ENCODE measurements at regions not wholly inside any gene's neighbourhood (a gene's known extent, or its start where the extent isn't known, plus 50 kb on each side); places are given as distances from the start of the nearest gene placed in this dataset.

DNA sequence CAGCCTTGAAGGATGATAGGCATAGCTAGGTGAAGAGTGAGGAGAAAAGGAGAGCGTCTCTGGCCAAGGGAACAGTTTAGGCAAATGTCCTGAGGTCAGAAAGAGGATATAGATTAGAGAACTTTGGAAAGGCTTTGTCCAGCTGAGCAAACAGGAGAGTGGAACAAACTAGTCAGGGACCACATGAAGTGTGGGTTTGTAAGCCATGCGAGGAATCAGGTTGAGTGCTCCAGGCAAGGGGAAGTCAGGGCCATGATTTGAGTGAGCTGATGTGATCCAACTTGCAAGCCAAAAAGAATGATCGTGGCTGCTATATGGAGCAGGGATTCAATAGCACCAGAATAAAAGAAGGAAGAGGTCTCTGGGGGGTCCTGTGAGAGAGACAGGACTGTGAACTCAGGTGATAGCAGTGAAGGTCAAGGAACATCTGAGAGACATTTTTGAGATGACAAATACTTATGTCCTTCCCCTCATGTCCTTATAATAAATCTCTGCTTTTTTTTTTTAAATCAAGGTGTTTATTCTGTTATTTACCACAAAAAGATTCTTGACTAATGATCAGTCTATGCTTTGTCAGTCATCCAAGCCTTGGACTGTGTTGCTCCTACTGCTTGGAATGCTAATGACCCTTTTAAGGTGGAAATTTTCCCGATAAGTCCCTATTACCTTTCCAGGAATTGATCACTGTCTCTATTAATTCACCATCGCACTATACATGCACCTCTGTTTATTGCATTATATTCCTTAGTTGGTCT is 472.6 kb downstream of the TXNL1 start:
- Histone ChIP-seq H4K20me1 (ENCODE audit: insufficient read depth, low read length) (no peaks in the 10 kb centered on the region), H3K4me1 (ENCODE audit: insufficient read depth, low read length, severe bottlenecking) (no peaks in the 10 kb centered on the region), H3K9me2 (ENCODE audit: low read depth, low read length) (no peaks in the 10 kb centered on the region), H3K9me3 (ENCODE audit: low read length) (no peaks in the 10 kb centered on the region), H3K27me3 (ENCODE audit: insufficient read depth, low read length) (no peaks in the 10 kb centered on the region), H3K4me3 (ENCODE audit: low read depth, low read length, poor library complexity, severe bottlenecking) (no peak overlapping the region), H3K36me3 (ENCODE audit: insufficient read depth, low read length) (no peaks in the 10 kb centered on the region), H3K27ac (ENCODE audit: low read depth, low read length, poor library complexity, severe bottlenecking) (no peak overlapping the region), H3K79me2 (ENCODE audit: insufficient read depth, low read length) (no peaks in the 10 kb centered on the region), H3F3A (ENCODE audit: insufficient read depth, low read length) (no peaks in the 10 kb centered on the region), H2AFZ (ENCODE audit: low read length) (no peak overlapping the region), H3K4me2 (ENCODE audit: low read length) (no peak overlapping the region), H3K9ac (ENCODE audit: low read length) (no peak overlapping the region)
- no peak for TF ChIP-seq EZH2 (IDR thresholded peaks at IDR 0.05; ENCODE audit: borderline replicate concordance, low read length)
- TF ChIP-seq, protein P1, sequence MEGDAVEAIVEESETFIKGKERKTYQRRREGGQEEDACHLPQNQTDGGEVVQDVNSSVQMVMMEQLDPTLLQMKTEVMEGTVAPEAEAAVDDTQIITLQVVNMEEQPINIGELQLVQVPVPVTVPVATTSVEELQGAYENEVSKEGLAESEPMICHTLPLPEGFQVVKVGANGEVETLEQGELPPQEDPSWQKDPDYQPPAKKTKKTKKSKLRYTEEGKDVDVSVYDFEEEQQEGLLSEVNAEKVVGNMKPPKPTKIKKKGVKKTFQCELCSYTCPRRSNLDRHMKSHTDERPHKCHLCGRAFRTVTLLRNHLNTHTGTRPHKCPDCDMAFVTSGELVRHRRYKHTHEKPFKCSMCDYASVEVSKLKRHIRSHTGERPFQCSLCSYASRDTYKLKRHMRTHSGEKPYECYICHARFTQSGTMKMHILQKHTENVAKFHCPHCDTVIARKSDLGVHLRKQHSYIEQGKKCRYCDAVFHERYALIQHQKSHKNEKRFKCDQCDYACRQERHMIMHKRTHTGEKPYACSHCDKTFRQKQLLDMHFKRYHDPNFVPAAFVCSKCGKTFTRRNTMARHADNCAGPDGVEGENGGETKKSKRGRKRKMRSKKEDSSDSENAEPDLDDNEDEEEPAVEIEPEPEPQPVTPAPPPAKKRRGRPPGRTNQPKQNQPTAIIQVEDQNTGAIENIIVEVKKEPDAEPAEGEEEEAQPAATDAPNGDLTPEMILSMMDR (IDR thresholded peaks at IDR 0.05; ENCODE audit: low read length) = no peak

DNA sequence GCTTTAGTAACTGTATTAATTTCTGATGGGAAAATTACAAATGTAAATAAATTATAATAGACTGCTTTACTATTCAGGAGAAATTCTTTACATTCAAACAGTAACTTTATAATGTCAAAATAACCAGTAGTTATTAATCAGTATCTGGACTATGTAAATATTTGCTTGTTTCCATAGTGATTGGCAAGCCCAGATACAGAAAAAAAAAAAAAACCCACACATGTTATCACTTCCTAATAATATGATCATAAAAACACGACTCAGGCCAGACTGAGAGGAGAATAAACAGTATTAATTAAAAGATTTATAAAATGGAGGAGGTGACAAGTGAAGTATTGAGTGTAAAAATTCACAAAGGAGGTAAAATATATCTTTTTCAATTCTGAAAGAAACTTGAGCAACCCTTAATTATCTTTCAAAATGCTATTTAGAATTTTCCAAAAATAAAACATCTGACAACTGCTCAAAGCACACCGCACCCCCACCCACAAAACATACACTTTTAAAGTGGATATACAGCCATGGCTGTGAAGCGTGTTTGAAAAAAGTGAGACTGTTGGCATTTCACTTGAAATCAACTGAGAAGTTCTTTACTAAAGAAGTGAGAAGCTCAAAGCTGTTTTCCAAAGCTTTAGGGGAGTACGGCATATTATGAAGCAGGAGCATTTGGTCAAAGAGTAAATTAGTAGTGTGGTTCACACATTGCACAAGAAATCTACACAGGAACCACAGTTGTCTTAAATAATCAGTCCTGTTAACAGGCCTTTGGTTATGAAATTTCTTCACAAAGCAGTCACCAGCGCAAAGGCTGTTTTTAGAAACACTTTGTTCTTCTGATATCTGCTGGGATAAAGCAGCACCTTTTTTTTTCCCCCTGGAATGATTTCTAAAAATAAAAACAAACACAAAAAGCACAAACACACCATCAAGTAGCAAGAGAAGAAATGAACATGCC is 475.8 kb downstream of the TXNL1 start:
- no peaks in the 10 kb centered on the region for H3K79me2 ChIP-seq (ENCODE audit: insufficient read depth, low read length)
- H2AFZ ChIP-seq (ENCODE audit: low read length) = no peak overlapping the region
- H3K4me2 ChIP-seq (ENCODE audit: low read length) = no peak overlapping the region
- H3K9me2 ChIP-seq (ENCODE audit: low read depth, low read length) = no peaks in the 10 kb centered on the region
- no peak overlapping the region for H3K4me3 ChIP-seq (ENCODE audit: low read depth, low read length, poor library complexity, severe bottlenecking)
- no peaks in the 10 kb centered on the region for H4K20me1 ChIP-seq (ENCODE audit: insufficient read depth, low read length)
- H3K36me3 ChIP-seq (ENCODE audit: insufficient read depth, low read length) = no peaks in the 10 kb centered on the region
- H3F3A ChIP-seq (ENCODE audit: insufficient read depth, low read length) = no peaks in the 10 kb centered on the region
- H3K9ac ChIP-seq (ENCODE audit: low read length) = no peak overlapping the region
- no peaks in the 10 kb centered on the region for H3K9me3 ChIP-seq (ENCODE audit: low read length)
- no peak overlapping the region for H3K27ac ChIP-seq (ENCODE audit: low read depth, low read length, poor library complexity, severe bottlenecking)
- H3K27me3 ChIP-seq (ENCODE audit: insufficient read depth, low read length) = no peaks in the 10 kb centered on the region
- no peak for TF ChIP-seq EZH2 (IDR thresholded peaks at IDR 0.05; ENCODE audit: borderline replicate concordance, low read length)
- TF ChIP-seq, protein P1 (IDR thresholded peaks at IDR 0.05; ENCODE audit: low read length) = no peak
- H3K4me1 ChIP-seq (ENCODE audit: insufficient read depth, low read length, severe bottlenecking) = no peaks in the 10 kb centered on the region

DNA sequence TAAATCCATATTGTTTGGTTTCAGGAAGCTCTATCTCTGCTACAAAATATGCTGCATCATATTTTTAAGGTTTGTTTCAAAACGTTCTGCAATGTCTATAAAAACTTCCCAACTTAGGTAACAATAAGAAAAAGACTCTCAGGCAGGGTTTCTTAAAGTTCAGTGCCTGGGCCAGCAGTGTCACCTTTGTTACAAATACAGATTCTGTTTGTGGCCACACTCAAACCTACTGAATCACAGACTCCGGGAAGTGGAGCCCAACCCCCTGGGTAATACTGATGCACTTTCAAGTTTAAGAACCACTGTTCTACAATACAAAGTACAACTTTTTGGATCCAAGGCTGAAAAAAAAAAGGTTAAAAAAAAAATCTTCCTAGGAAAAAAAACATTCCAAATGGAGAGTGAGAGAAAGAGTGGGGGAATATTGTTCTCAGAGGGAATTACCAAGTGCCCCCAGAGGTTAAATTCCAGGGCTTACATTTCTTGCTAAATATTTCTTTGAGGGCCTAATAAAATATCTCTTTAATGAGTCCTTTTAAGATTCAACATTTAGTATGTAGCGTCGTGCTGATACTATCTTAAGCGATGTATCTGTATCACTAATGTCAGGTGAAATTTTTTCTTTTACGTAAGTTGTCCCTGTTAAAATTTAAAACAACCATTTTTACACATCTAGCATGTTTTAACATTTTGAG is 476.7 kb downstream of the TXNL1 start:
- Histone ChIP-seq H3K4me3 (ENCODE audit: low read depth, low read length, poor library complexity, severe bottlenecking) (no peak overlapping the region), H3K36me3 (ENCODE audit: insufficient read depth, low read length) (no peaks in the 10 kb centered on the region), H3K4me1 (ENCODE audit: insufficient read depth, low read length, severe bottlenecking) (no peaks in the 10 kb centered on the region), H3K27ac (ENCODE audit: low read depth, low read length, poor library complexity, severe bottlenecking) (no peak overlapping the region), H3K9me3 (ENCODE audit: low read length) (no peaks in the 10 kb centered on the region), H3F3A (ENCODE audit: insufficient read depth, low read length) (no peaks in the 10 kb centered on the region), H3K79me2 (ENCODE audit: insufficient read depth, low read length) (no peaks in the 10 kb centered on the region), H3K27me3 (ENCODE audit: insufficient read depth, low read length) (no peaks in the 10 kb centered on the region), H2AFZ (ENCODE audit: low read length) (no peak overlapping the region), H4K20me1 (ENCODE audit: insufficient read depth, low read length) (no peaks in the 10 kb centered on the region), H3K9me2 (ENCODE audit: low read depth, low read length) (no peaks in the 10 kb centered on the region), H3K4me2 (ENCODE audit: low read length) (no peak overlapping the region), H3K9ac (ENCODE audit: low read length) (no peak overlapping the region)
- no peak for TF ChIP-seq EZH2 (IDR thresholded peaks at IDR 0.05; ENCODE audit: borderline replicate concordance, low read length)
- TF ChIP-seq, protein P1 (IDR thresholded peaks at IDR 0.05; ENCODE audit: low read length) = no peak

All from OCI-LY1 (cell line).